NCI-H146 treated with DMSO at 0.1 percent for 48 hours (cell line): ENCODE measurements at regions not wholly inside any gene's neighbourhood (a gene's known extent, or its start where the extent isn't known, plus 50 kb on each side); places are given as distances from the start of the nearest gene placed in this dataset.
"Not testable (repeated sequence)": the region's sequence is repeated elsewhere in the genome, so short reads cannot be mapped to it uniquely, and the experiment has no call there.

Experiments used
- DNase-seq: peaks from one replicate; lab custom pipeline; 2025; ENCODE audit not compliant: unreplicated experiment; lab: John Stamatoyannopoulos, UW

DNA sequence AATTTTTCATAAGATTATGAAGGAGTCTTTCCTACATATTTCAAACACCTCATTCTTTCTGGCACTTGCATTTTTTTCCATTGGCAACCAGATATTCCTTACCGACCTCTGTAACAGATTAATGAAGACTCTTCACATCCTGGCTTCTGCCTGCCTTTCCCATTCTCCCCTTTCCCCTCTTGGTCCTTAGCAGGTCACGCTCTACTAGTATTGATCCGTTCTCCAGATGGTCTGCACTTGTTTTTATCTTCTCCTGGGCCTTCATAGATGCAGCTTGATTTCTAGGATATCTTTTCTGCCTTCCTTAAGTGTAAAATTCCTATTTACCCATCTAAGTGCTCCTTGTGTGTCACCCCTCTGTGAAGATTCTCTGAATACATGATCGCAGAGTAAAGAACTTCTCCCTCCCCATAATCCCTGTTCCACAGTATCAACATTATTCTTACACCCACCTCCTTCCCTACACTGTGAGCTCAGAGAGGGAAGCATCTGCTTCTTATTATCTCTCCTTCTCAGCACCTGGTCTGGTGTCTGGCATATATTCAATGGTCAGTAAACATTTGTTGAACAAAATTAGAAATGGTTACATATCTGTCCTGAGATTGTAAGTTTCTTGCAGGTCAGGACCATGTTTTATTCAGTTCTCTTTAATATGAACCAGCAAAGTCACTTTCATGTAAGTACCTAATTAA is 654.2 kb downstream of the REEP3 start:
- DNase-seq = no peak

DNA sequence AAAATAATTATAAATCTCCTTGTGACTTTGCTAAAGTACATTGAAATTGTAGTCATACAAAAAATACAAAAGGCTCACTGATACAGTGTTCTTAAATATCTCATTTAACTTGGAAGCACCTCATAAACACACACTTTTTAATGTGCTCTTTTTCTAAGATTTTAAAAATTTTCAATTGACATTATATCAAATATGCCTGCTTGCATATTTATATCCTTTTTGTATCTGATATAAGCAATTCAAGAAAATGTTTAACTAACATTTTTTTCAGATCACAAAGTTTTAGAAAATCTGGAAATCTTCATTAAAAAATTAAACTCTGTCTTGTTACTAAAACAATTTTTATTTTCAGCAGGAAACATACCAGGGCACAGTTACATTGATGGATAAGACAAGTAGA is 661.5 kb downstream of the REEP3 start:
- DNase-seq = no peak

DNA sequence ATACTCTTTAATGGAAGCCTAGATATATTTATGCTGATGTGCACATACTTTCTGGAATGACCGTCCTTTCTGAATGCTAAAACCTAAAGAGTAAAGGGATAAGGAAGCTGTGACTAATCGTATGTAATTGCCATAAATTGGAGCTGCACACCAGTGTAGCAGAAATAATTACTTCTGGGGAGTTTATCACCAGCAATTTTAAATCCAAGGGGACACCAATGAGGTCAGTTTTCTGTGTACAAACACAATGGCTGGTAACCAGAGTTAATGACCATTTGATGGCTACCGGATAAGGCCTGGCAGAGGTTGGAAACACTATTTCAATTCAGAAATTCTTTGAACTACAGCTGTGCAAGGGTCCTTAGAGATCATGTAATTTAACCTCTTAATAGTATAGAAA is 670.1 kb downstream of the REEP3 start:
- DNase-seq = peak; percentile 14

DNA sequence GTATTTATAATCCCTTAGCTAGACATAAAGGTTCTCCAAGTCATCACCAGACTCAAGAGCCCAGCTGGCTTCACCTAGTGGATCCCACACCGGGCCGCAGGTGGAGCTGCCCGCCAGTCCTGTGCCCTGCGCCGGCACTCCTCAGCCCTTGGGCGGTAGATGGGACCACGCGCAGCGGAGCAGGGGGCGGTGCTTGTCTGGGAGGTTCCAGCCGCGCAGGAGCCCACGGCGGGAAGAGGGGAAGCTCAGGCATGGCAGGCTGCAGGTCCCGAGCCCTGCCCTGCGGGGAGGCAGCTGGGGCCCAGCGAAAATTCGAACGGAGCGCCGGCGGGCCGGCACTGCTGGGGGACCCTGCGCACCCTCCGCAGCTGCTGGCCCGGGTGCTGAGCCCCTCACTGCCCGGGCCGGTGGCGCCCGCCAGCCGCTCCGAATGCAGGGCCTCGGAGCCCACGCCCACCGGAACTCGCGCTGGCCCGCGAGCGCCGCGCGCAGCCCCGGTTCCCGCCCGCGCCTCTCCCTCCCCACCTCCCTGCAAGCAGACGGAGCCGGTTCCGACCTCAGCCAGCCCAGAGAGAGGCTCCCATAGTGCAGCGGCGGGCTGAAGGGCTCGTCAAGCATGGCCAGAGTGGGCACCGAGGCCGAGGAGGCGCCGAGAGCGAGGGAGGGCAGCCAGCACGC is 675.6 kb downstream of the REEP3 start:
- DNase-seq = no peak

DNA sequence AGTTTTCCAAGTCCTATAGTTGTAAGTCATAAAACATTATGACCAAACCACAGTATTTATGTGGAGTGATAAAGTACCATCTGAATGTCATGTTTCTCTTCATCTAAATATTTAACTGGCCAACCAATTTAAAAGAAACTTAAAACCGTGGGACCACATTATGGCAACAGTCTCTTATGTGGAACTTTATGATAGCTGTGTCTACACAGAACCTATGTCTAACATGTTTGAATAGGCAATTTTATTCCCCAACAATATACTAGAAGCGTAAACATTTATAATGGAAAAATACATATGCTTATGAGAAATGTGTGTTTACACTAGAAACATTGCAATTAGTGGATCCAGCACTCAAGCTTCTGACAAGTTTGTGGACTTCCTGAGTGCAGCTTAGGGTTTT is 680.7 kb downstream of the REEP3 start:
- DNase-seq = no peak

DNA sequence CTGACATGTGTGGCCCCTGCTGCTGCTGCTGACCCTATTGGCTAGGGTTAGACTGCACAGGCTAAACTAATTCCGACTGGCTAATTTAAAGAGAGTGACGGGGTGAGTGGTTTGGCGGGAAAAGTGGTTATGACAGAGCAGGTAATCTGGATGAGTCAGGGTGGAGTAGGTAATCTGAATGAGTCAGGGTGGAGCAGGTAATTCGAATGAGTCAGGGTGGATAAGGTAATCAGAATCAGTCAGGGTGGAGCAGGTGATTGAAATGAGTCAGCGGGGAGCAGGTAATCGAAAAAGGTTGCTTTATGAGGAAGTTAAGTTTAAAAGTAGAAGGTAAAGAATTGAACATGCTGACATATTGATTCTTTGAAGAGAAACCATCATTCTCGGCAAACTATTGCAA is 683.3 kb downstream of the REEP3 start:
- not testable (repeated sequence) for DNase-seq

DNA sequence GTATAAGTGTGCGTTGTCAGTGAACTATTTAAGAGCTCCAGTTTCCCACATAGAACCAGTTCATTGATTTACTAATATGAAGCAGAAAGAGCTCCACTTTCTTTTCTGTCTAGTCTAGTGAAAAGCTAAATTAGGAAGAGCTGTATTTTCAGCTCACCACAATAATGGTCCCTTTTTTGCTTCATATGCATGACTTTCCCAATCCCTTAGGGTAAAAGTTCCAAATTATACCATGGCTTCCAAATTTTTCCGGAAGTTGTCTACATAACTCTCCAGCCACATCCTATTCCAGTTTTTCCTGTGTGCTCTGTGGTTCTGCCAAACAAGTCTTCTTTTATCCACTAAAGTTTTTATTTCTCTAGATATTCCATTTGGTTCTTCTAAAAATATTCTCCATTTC is 685.2 kb downstream of the REEP3 start:
- no peak for DNase-seq

DNA sequence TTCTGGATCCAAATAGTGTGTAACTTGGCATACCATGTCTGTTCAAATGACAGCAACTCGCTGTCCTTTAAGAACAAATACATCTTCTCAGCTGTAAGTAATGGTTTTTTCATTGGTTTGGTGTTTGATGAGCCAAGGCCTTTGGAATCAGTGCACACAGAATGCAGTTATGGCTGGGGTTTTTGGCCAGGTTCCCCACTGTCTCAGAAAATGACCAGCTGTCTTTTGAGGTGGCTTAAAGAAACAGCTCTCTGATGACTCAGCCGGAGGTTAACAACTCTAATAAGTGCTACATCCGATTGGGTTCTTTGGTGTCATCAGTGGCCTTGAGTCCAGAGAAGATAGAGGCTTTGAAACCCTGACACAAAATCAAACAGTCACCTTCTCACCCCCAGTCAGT is 688.4 kb downstream of the REEP3 start:
- no peak for DNase-seq

DNA sequence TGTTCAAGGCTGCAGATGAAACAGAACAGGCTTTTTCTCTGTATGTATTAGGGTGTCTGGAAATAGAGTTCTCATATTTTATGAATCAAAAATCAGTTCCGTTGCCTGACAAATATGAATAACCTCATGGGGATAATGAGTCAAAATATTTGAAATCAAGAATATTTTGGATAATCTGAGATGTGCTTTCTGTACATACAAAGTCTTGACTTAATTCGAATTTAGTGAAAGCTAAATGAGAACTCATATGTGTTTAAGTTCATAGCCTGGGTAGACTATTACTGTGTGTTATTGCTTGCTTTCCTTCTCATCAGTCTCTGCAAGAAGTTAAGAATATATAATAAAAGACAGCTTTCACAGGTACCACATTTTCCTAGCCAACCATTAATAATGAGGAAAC is 689.0 kb downstream of the REEP3 start:
- DNase-seq = no peak

DNA sequence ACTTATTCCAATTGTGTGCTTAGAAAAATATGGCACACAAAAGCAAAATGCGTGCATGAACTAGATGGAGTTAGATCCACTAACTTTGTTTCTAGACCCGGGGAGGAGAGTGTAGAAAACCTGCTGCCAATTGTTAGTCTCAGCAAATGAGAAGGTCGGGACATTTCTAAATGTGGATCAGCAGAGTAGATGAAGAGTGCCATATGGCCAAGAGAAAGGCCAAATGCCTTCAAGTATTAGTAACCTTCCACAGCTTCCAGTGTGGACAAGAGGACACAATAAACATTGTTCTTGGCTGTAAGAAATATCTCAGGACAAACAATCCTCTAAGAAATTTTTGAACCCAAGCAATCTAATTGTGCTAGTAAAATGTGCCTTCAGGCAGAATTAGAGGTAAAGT is 690.3 kb downstream of the REEP3 start:
- no peak for DNase-seq

DNA sequence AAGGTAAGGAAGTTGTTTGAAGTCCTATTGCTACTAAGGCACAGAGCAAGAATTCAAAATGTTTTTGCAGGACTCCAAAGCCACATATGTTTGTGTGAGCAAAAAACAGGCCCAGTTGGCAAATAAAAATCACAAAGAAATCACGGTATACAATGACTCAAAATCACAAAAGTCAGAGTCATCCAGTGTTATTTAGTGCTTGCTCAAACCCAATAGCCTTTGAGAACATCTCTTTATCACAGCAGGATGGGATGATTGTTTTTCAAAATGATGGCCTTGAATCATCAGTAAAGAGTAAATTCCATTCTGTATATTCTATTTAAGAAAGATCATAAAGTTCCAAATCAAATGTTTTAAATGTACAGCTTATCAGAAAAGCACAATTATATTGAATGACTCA is 693.9 kb downstream of the REEP3 start:
- DNase-seq = no peak

DNA sequence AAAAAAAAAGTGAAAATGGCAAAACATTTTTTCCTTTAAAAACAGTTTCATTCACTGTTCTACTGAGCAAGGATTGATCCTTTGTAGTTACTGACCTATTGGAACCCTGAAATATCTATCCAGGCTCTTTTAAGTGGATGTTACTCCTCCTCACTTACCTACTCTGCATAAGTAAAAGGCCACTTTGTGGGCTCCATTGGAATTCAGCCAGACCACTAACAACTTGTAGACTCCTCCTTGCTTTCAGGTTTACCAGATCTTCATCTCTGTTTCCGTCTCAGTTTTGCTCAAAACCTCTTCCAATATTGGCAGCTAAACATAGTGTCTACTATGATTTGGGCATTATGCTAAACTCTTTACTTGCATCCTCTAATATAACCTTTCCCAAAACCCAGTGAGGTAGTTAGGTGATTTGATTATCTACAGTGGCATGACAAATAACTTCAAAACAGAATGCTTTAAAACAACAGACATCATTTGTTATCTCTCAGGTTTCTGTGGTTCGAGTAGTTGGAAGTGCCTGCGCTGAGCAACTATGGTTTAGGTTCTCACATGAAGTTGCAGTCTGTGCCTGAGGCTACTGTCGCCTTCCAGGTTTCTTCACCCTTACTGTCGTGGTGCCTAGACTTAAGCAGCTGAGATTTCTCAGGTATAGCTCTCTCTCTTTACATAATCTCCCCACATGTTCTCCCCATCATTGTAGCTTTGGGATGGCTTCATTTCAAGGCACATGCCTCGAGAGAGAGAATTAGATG is 698.2 kb downstream of the REEP3 start:
- DNase-seq = no peak

DNA sequence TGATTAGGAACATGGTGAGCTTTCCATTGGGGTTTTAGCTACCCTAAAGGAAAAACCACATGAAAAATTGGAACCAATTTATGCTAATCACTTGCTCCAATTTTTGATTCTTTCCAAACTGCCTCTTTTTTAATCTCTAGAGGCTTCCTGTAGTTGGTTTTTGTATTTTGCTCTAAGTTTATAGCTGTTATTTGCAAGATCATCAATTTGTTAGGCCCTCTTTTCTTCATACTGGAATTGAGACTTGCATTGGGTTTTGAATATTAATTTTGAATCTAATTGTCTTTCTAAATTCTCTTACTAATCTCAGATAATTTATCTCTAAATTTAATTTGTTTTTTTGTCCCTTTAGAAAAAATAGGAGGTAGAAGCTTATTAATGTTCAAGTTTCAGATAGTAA is 713.3 kb downstream of the REEP3 start:
- DNase-seq = no peak

DNA sequence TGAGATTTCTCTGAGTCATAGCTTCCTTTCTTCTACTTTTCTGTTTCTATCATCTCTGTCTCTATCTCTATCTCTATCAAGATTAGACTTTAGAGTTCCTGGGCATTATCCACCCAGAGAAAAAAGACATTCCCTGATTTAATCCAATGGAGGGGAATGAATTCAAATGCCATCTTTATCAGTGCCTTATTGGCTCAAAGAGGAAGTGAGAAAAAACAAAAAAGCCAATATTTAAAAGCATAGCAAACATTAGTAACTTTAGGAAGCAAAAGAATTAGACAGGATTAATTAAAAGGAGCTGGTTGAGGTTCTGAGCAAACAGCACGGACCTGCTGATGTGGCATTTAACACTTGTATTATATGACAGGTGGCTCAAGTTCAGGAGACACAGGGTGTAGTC is 736.5 kb downstream of the REEP3 start:
- DNase-seq = no peak

DNA sequence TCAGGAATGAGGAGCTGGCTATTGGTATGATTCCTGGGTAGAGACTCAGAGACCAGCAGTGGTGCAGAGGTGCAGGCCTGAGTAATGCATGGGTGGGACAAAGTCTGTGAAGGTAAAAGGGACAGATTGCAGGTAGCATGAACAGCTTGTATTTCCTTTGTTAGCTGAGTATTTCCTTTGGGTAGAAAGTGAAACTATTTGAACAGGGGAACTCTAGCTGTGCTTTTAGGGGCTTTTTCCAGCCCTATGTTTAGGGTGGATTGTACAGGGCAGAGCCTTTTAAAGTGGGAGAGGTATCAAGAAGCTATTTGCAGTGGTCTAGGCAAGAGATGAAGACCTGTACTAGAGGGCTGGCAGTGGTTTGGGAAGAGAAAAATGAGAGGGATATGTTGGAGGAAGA is 739.9 kb downstream of the REEP3 start:
- DNase-seq = no peak

DNA sequence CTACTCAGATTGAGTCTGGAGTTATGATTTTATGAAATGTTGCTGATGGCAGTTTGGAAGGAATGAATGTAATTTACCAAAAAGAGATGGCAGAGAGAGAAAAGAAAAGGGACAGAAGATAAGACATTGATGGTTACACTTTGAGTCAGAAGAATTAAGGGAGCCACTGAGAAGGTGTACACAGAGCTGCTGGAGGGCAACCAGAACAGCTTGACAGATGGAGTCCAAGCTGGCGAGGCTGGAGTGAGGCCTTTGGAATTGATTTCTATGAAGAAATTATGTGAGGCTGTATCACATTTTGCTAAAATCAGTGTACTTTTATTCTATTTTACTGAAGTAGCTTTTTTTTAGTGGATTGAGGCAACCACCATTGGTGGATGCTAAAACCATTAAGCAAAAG is 740.5 kb downstream of the REEP3 start:
- no peak for DNase-seq

DNA sequence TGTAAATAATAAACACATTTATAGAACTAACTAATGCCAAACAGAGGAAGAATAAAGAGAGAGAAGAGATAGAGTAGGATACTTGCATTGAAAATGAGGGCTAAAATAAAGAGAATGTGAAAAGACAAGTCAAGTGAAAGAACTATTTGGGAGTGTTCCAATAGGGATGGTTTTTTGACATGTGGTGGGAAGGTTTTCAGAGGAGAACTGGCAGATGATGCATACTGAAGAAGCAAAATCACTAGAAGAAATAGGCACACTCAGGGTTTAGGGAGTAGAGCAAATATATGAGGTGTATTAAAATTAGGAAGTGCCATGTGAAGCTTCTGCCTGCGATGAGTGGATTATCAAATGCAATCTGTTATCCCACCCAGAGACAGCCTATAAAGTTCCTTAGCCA is 744.8 kb downstream of the REEP3 start:
- no peak for DNase-seq

DNA sequence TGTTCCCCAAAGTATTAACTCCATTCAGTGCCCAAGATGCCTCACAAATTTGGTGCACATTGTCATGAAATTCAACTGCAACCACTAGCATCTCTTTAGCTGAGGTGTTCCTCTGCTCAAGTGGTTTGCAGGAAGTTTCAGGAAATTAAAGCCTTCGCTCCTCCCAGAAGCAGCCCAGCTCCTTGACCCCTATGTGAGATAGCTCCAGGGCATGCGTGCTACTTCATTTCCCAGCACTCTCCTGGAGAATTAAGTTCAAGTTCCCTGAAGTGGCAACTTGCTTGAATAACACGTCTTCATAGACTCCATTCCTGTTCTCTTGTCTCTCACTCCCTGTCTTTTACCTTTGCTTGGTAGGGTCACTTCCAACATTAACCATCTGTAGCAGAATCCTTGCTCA is 750.3 kb downstream of the REEP3 start:
- no peak for DNase-seq

DNA sequence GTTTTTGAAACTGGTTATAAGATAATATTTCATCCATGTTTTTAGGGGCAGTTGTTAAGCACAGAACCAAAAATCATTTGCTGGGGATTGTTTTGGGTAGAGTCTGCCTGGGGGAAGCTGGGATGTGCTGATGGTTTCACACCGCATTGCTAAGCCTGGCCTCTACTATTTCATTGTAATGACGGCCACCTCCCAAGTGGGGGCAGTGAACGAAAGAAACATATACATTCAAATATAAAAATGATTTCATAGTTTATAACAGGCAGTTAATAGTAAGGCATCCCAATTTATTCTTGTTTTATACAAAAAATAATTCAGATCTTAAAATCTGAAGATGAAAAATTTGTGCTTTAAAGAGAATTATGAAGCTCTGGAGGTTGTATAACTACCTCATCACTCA is 750.8 kb downstream of the REEP3 start:
- DNase-seq = no peak

DNA sequence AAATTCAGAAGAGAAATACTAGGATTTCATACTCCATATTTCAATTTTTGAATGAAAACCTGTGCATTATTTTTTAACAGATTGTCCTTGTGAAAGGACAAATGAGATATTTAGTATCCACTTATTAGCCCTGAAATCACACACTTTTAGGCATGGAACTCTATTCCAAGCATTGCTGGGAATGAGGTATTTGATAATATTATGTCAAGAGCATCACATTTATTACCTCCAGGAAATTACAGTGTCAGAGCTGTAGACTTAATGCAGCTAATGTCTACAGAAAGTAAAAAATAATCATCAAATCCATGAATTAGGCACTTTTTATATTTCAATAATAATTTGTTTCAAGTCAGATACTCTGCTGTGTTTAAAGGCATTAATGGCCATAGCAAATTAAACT is 753.8 kb downstream of the REEP3 start:
- DNase-seq = no peak

DNA sequence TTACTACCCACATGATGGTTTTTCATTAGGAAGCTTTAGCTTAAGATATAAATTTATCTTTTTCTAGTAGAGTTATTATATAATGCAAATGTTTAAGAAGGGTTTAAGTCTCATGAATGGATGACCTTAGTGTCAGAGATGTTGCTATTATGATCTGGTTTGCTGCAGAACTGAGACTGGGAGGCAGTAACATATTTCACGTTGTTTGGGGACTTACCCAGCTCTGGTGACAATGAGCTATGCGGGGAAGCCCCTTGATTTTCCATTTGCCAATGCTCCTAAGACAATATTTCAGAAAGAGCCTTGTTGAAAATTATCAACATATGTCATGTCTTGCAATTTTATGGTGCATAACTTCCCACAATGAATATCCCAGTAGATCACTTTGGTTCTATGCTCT is 754.6 kb downstream of the REEP3 start:
- DNase-seq = no peak

DNA sequence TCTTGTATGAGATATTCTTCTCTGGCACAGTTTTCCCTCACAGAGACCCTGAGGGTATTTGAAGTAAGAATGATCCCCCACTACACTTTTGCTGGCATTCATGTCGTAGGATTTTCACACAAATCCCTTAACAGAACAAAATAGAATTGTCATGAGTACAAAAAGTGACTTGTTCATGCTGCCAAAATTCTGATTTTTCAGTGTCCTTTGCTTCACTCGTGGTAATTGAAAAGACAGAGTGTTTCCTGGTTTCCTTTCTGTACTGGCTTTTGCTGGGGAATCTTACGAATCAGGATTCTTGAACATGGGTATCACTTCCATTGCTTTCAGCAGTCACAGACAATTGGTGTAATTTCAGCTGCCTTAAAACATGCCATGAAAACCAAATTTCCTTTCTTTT is 756.3 kb downstream of the REEP3 start:
- DNase-seq = no peak
